Skeletal muscle tissue (tissue), 3 donors: ENCODE measurements at regions not wholly inside any gene's neighbourhood (a gene's known extent, or its start where the extent isn't known, plus 50 kb on each side); places are given as distances from the start of the nearest gene placed in this dataset.
"Not testable (repeated sequence)": the region's sequence is repeated elsewhere in the genome, so short reads cannot be mapped to it uniquely, and the experiment has no call there.

Source experiments
- H3K27ac ChIP-seq: one replicate; pipeline ENCODE4 v1.7.0; 2013; ENCODE audit warnings: mild to moderate bottlenecking, low read depth, low read length, inconsistent platforms
- H3K27me3 ChIP-seq, 3 donors: one replicate each; pipeline ENCODE4 v1.7.0; 2013; ENCODE audit warnings: low read length in 3 of 3; ENCODE audit not compliant: control insufficient read depth in 3 of 3, insufficient read depth in 3 of 3
- H3K36me3 ChIP-seq, 3 donors: one replicate each; pipeline ENCODE4 v1.7.0; 2013; ENCODE audit warnings: low read length in 3 of 3; ENCODE audit not compliant: control insufficient read depth in 3 of 3, insufficient read depth in 3 of 3
- H3K4me1 ChIP-seq, 3 donors: one replicate each; pipeline ENCODE4 v1.7.0; 2013; ENCODE audit warnings: low read length in 3 of 3, mild to moderate bottlenecking in 3 of 3; ENCODE audit not compliant: control insufficient read depth in 3 of 3, insufficient read depth in 3 of 3
- H3K4me3 ChIP-seq, 3 donors: one replicate each; pipeline ENCODE4 v1.7.0; 2013; ENCODE audit warnings: low read length in 3 of 3
- H3K9ac ChIP-seq, 3 donors: one replicate each; pipeline ENCODE4 v1.7.0; 2013; ENCODE audit warnings: low read length in 3 of 3, mild to moderate bottlenecking in 3 of 3, moderate library complexity in 2 of 3, low read depth in 1 of 3
- H3K9me3 ChIP-seq, 3 donors: one replicate each; pipeline ENCODE4 v1.7.0; 2013; ENCODE audit warnings: low read length in 3 of 3; ENCODE audit not compliant: control insufficient read depth in 3 of 3
- donor health status: Osteomylitis.

DNA sequence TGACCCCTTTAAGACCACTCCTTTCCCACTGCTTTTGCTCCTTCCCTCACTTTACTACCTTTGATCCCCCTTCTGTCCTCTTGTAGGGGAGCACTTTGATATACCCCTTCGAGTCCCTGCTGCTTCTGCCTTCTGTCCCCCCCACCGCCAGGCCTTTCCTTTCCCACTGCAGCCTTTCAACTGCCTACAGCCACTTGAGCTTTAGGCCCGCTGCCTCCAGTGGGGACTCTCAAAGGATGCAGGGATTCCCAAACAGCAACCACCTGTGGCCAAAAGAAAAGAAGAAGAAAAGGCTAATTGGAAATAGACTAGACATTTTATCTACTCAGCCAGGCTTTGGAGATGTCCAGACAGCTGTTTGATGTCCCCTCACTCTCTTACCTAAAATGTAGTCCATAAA is 77.0 kb upstream of the DTNBP1 start:
- Histone ChIP-seq H3K4me1 (peaks cover 0 to 7% (median 5%) of the 10 kb centered on the region in 3 donors), H3K36me3 (no peaks in the 10 kb centered on the region), H3K4me3 (no peak overlapping the region), H3K27me3 (no peaks in the 10 kb centered on the region), H3K9ac (no peak overlapping the region), H3K27ac (no peak overlapping the region), H3K9me3 (no peaks in the 10 kb centered on the region)

DNA sequence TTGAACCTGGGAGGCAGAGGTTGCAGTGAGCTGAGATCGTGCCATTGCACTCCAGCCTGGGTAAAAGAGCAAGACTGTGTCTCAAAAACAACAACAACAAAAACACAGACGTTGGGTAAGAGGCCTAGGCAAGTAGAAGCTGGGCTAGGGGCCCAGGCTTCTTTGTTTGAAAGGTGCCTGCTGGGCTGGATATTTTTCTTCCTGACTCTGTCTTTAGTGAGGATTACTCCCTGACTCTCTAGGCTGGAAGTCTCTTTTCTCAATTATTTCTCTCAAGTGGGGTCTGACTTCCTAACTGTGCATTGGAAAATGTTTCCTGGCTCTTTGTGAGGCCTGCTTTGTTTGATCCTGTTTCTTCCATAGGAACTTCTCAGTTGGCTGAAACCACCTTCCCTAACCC is 76.5 kb upstream of the DTNBP1 start:
- H3K9me3 ChIP-seq = no peaks in the 10 kb centered on the region

GRCh38 chr6:15738195-15738594 is 75.4 kb upstream of the DTNBP1 start:
- not testable (repeated sequence) for H3K27ac ChIP-seq, H3K27me3 ChIP-seq, H3K36me3 ChIP-seq, H3K9ac ChIP-seq, H3K4me3 ChIP-seq, H3K9me3 ChIP-seq
- H3K4me1 ChIP-seq = peaks cover 0 to 17% (median 5%) of the 10 kb centered on the region in 3 donors

More for the DNA sequence above, 76.5 kb upstream of the DTNBP1 start:
- peaks cover 0 to 12% (median 5%) of the 10 kb centered on the region in 3 donors for H3K4me1 ChIP-seq
- H3K36me3 ChIP-seq = no peaks in the 10 kb centered on the region
- no peak overlapping the region for H3K4me3 ChIP-seq
- no peaks in the 10 kb centered on the region for H3K27me3 ChIP-seq
- no peak overlapping the region for H3K27ac ChIP-seq
- no peak overlapping the region for H3K9ac ChIP-seq

GRCh38 chr6:15736297-15736696 is 73.5 kb upstream of the DTNBP1 start:
- no peak overlapping the region for H3K27ac ChIP-seq
- H3K36me3 ChIP-seq = no peaks in the 10 kb centered on the region
- no peaks in the 10 kb centered on the region for H3K27me3 ChIP-seq
- H3K9ac ChIP-seq = no peak overlapping the region
- no peak overlapping the region for H3K4me3 ChIP-seq
- no peaks in the 10 kb centered on the region for H3K9me3 ChIP-seq
- H3K4me1 ChIP-seq = peaks cover 0 to 17% (median 5%) of the 10 kb centered on the region in 3 donors

GRCh38 chr6:15735567-15736265 is 72.9 kb upstream of the DTNBP1 start:
- Histone ChIP-seq H3K9me3 (no peaks in the 10 kb centered on the region), H3K27ac (no peak overlapping the region), H3K36me3 (no peaks in the 10 kb centered on the region), H3K9ac (no peak overlapping the region), H3K4me3 (no peak overlapping the region), H3K4me1 (peaks cover 0 to 17% (median 5%) of the 10 kb centered on the region in 3 donors), H3K27me3 (no peaks in the 10 kb centered on the region)

- no peaks in the 10 kb centered on the region for H3K36me3 ChIP-seq
- H3K4me1 ChIP-seq = peaks cover 0 to 17% (median 5%) of the 10 kb centered on the region in 3 donors
- H3K27me3 ChIP-seq = no peaks in the 10 kb centered on the region
- H3K9ac ChIP-seq = no peak overlapping the region
- H3K4me3 ChIP-seq = no peak overlapping the region
- H3K27ac ChIP-seq = no peak overlapping the region
- H3K9me3 ChIP-seq = no peaks in the 10 kb centered on the region
Observed at GRCh38 chr6:15734118-15734897, 71.5 kb upstream of the DTNBP1 start.

DNA sequence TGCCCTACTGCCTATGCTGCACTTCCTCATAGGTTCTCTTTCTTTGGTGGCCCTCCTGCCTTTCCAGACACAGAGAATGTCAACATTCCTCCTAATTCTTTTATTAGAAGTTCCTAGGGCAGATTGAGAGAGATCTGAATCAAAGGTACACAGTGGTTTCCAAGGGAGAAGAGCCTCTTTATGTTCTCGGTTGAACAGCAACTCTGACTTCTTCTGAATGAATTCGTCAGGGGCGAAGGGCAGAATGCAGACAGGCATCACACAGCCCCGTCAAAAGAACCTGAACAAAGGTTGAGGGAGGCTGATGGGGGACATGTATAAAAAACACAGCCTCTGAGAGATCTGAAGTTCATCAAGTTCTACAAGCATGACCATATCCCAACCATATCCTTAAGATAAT is 68.1 kb upstream of the DTNBP1 start:
- Histone ChIP-seq H3K36me3 (no peaks in the 10 kb centered on the region), H3K9ac (no peak overlapping the region), H3K27ac (no peak overlapping the region), H3K9me3 (no peaks in the 10 kb centered on the region), H3K4me3 (no peak overlapping the region), H3K4me1 (peaks cover 0 to 17% (median 3%) of the 10 kb centered on the region in 3 donors), H3K27me3 (no peaks in the 10 kb centered on the region)

- H3K4me3 ChIP-seq = no peak overlapping the region
- no peak overlapping the region for H3K9ac ChIP-seq
- peaks cover 0 to 12% (median under 1%) of the 10 kb centered on the region in 3 donors for H3K4me1 ChIP-seq
- H3K27me3 ChIP-seq = no peaks in the 10 kb centered on the region
- H3K27ac ChIP-seq = no peak overlapping the region
- no peaks in the 10 kb centered on the region for H3K9me3 ChIP-seq
- H3K36me3 ChIP-seq = no peaks in the 10 kb centered on the region
Observed at GRCh38 chr6:15730442-15730841, 67.6 kb upstream of the DTNBP1 start.

- H3K4me3 ChIP-seq = no peak overlapping the region
- no peak overlapping the region for H3K27ac ChIP-seq
- no peaks in the 10 kb centered on the region for H3K36me3 ChIP-seq
- H3K9me3 ChIP-seq = no peaks in the 10 kb centered on the region
- no peaks in the 10 kb centered on the region for H3K27me3 ChIP-seq
- no peak overlapping the region for H3K9ac ChIP-seq
- no peaks in the 10 kb centered on the region for H3K4me1 ChIP-seq
Observed at GRCh38 chr6:15722731-15723130, 59.9 kb upstream of the DTNBP1 start.

DNA sequence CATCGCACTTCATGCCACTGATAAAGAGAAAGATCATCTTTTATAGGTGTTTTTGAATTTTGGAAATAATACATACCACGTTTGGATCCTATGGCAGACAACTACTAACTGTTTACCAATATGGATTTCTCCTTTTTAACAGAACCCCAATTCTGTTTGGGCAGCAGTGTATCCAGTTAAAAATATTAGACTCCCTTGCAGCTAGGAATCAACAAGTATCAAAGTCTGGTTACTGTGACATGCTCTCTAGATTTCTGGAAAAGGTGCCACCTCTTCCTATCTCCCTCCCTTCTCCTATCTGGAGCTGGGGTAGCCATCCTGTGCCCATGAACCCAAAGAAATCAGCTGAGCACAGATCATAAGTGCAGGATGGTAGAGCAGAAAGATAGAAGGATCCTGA is 54.1 kb upstream of the DTNBP1 start:
- Histone ChIP-seq H3K36me3 (no peaks in the 10 kb centered on the region), H3K9me3 (no peaks in the 10 kb centered on the region), H3K4me1 (peaks cover 13 to 26% (median 18%) of the 10 kb centered on the region in 3 donors), H3K9ac (no peak overlapping the region), H3K27ac (no peak overlapping the region), H3K4me3 (no peak overlapping the region), H3K27me3 (no peaks in the 10 kb centered on the region)
